Smooth muscle cell (in vitro differentiated cells): ENCODE measurements at regions not wholly inside any gene's neighbourhood (a gene's known extent, or its start where the extent isn't known, plus 50 kb on each side); places are given as distances from the start of the nearest gene placed in this dataset.

Experiments
- DNase-seq: peaks from one replicate; lab custom pipeline; 2025; ENCODE audit not compliant: unreplicated experiment; lab: John Stamatoyannopoulos, UW
- H2AFZ ChIP-seq: fragments of 200-600 bp; sonication (generic); 2 replicates; pipeline ENCODE4 v1.6.0; 2016; ENCODE audit warnings: antibody characterized with exemption, low read depth, mild to moderate bottlenecking
- H3F3A ChIP-seq: fragments of 200-600 bp; sonication (generic); 2 replicates; pipeline ENCODE4 v1.6.0; 2017; ENCODE audit warnings: antibody characterized with exemption, low read depth
- H3K27ac ChIP-seq: fragments of 200-600 bp; sonication (generic); 2 replicates; pipeline ENCODE4 v1.5.1; 2016; ENCODE audit warnings: low read depth, mild to moderate bottlenecking
- H3K27me3 ChIP-seq: fragments of 200-600 bp; sonication (generic); 2 replicates; pipeline ENCODE4 v1.6.1; 2016; ENCODE audit warnings: low read depth, mild to moderate bottlenecking
- H3K36me3 ChIP-seq: fragments of 200-600 bp; sonication (generic); 2 replicates; pipeline ENCODE4 v1.5.1; 2016; ENCODE audit warnings: low read depth
- H3K4me1 ChIP-seq: fragments of 200-600 bp; sonication (generic); 2 replicates; pipeline ENCODE4 v1.5.1; 2016; ENCODE audit warnings: low read depth
- H3K4me2 ChIP-seq: fragments of 200-600 bp; sonication (generic); 2 replicates; pipeline ENCODE4 v1.6.0; 2016; ENCODE audit warnings: mild to moderate bottlenecking
- H3K4me3 ChIP-seq: fragments of 200-600 bp; sonication (generic); 2 replicates; pipeline ENCODE4 v1.5.1; 2016; ENCODE audit warnings: mild to moderate bottlenecking
- H3K79me2 ChIP-seq: fragments of 200-600 bp; sonication (generic); 2 replicates; pipeline ENCODE4 v1.6.0; 2016; ENCODE audit warnings: low read depth, mild to moderate bottlenecking
- H3K9ac ChIP-seq: fragments of 200-600 bp; sonication (generic); 2 replicates; pipeline ENCODE4 v1.6.0; 2016; ENCODE audit warnings: low read depth
- H3K9me3 ChIP-seq: fragments of 200-600 bp; sonication (generic); replicated peaks from 2 replicates; pipeline ENCODE4 v1.5.1; 2016; ENCODE audit warnings: low read depth
- H4K20me1 ChIP-seq: fragments of 200-600 bp; sonication (generic); 2 replicates; pipeline ENCODE4 v1.6.0; 2016; ENCODE audit warnings: low read depth
- CTCF ChIP-seq: fragments of 200-600 bp; sonication (generic); IDR thresholded peaks from 2 replicates; pipeline ENCODE4 v1.5.1; 2017; ENCODE audit warnings: borderline replicate concordance, mild to moderate bottlenecking, antibody characterized with exemption; ENCODE audit not compliant: insufficient read depth, poor library complexity, severe bottlenecking
- WGBS: methylation state at CpG from one replicate; pipeline ENCODE4 v1.1.7; 2016; ENCODE audit warnings: low lambda C conversion rate; 5-methylcytosine and 5-hydroxymethylcytosine counted together

GRCh38 chr11:71199226-71199820 is 53.1 kb downstream of the SHANK2 start:
- no peaks in the 10 kb centered on the region for H3K9me3 ChIP-seq
- DNase-seq: no peak
- TF ChIP-seq CTCF: no peak
- H3K36me3 ChIP-seq: no peaks in the 10 kb centered on the region
- 92% methylated on average over 20 of the region's 20 CpGs for WGBS
- no peak overlapping the region for H2AFZ ChIP-seq
- H3K4me2 ChIP-seq: no peak overlapping the region
- H3K4me3 ChIP-seq: no peak overlapping the region
- no peaks in the 10 kb centered on the region for H3K27me3 ChIP-seq
- H4K20me1 ChIP-seq: no peaks in the 10 kb centered on the region
- H3K79me2 ChIP-seq: no peaks in the 10 kb centered on the region
- H3F3A ChIP-seq: no peaks in the 10 kb centered on the region
- no peak overlapping the region for H3K27ac ChIP-seq
- H3K4me1 ChIP-seq: no peaks in the 10 kb centered on the region
- H3K9ac ChIP-seq: no peak overlapping the region

- no peaks in the 10 kb centered on the region for H3K9me3 ChIP-seq
- WGBS: 94% methylated on average over 11 of the region's 11 CpGs
Observed at GRCh38 chr11:71198823-71199165, 53.6 kb downstream of the SHANK2 start.

GRCh38 chr11:71198141-71198822 is 54.1 kb downstream of the SHANK2 start:
- H3K4me2 ChIP-seq: no peak overlapping the region
- H3K4me1 ChIP-seq: no peaks in the 10 kb centered on the region
- no peaks in the 10 kb centered on the region for H4K20me1 ChIP-seq
- 97% methylated on average over 17 of the region's 17 CpGs for WGBS
- H3K9ac ChIP-seq: no peak overlapping the region
- no peaks in the 10 kb centered on the region for H3K9me3 ChIP-seq
- H3K27ac ChIP-seq: no peak overlapping the region
- DNase-seq: no peak
- H3K79me2 ChIP-seq: no peaks in the 10 kb centered on the region
- no peak for TF ChIP-seq CTCF
- no peaks in the 10 kb centered on the region for H3K27me3 ChIP-seq
- no peaks in the 10 kb centered on the region for H3K36me3 ChIP-seq
- no peaks in the 10 kb centered on the region for H3F3A ChIP-seq
- H3K4me3 ChIP-seq: no peak overlapping the region
- H2AFZ ChIP-seq: no peak overlapping the region

More at GRCh38 chr11:71198823-71199165, 53.6 kb downstream of the SHANK2 start:
- Histone ChIP-seq H3K27ac (no peak overlapping the region), H3K4me3 (no peak overlapping the region), H3K27me3 (no peaks in the 10 kb centered on the region), H3K4me1 (no peaks in the 10 kb centered on the region), H4K20me1 (no peaks in the 10 kb centered on the region), H2AFZ (no peak overlapping the region), H3K9ac (no peak overlapping the region), H3K79me2 (no peaks in the 10 kb centered on the region), H3K36me3 (no peaks in the 10 kb centered on the region), H3F3A (no peaks in the 10 kb centered on the region), H3K4me2 (no peak overlapping the region)
- no peak for TF ChIP-seq CTCF
- DNase-seq: no peak

DNA sequence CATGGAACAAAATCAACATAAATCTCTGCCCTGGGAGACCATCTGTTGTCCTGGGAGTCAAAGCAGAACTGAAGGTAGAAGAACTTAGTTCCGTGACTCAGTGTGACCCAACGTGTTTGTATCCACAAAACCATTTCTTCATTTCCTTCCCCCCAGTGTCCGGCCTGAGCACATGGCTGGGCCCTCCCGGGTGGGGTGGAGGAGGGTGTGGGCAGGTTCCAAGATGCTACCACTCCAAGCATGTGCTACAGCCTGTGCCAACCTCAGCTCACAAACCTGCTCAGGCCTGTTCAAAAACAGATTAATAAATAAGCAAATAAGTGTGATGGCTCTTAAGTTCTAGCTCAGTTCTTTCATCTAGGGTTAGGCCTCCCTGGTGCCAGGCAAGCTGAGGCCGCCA is 55.3 kb downstream of the SHANK2 start:
- Histone ChIP-seq H3K27ac (no peak overlapping the region), H3K4me1 (no peaks in the 10 kb centered on the region), H3K36me3 (no peaks in the 10 kb centered on the region), H3K79me2 (no peaks in the 10 kb centered on the region), H2AFZ (no peak overlapping the region), H3K27me3 (no peaks in the 10 kb centered on the region), H3K9ac (no peak overlapping the region), H3K4me2 (no peak overlapping the region), H3K9me3 (no peaks in the 10 kb centered on the region), H3K4me3 (no peak overlapping the region), H4K20me1 (no peaks in the 10 kb centered on the region), H3F3A (no peaks in the 10 kb centered on the region)
- no peak for DNase-seq
- WGBS: 95% methylated on average over 5 of the region's 5 CpGs
- no peak for TF ChIP-seq CTCF
